ENCODE measurements at regions not wholly inside any gene's neighbourhood (a gene's known extent, or its start where the extent isn't known, plus 50 kb on each side); places are given as distances from the start of the nearest gene placed in this dataset.

GRCh38 chr15:70345251-70346019 is 247.7 kb upstream of the TLE3 start:
- TF ChIP-seq CTCF (IDR thresholded peaks at IDR 0.05) (no peak), POLR2AphosphoS5 (IDR thresholded peaks at IDR 0.05; ENCODE audit: insufficient read depth in 1 of 2, low read depth in 1 of 2) (no peak)
